K562 (cell line): ENCODE measurements at regions not wholly inside any gene's neighbourhood (a gene's known extent, or its start where the extent isn't known, plus 50 kb on each side); places are given as distances from the start of the nearest gene placed in this dataset.

ENCODE experiments used
- ATAC-seq: fragments of 200-7000 bp; cut with Tn5 transposase; 3 replicates; pipeline ENCODE4 v1.9.1; 2020; ENCODE audit warnings: moderate library complexity
- BruUV-seq: library from RNA; stranded (reverse); fragments of 400-500 nt; replicated peaks from 2 replicates; lab custom pipeline; 2021; lab: Mats Ljungman, UMichigan
- CTCF ChIA-PET: fragments of 300-600 bp; formaldehyde crosslinking; extraction: SDS; loops from one replicate; lab custom pipeline; 2021; ENCODE audit warnings: low intra/inter-chr PET ratio; lab: Yijun Ruan, JAX
- POLR2A ChIA-PET: fragments of 300-600, 350-650 bp; sonication (Branson Sonifier 250); formaldehyde crosslinking; extraction: SDS; loops from one replicate; lab custom pipeline; 2021; ENCODE audit warnings: antibody characterized with exemption, inconsistent platforms; lab: Yijun Ruan, JAX
- DNase-seq, 4 experiments: peaks; one replicate each; pipeline versions ENCODE4 v3.0.0 to v3.0.0-alpha.2; 2011 to 2018; ENCODE audit warnings: low spot score in 3 of 4, mixed read lengths in 3 of 4; ENCODE audit errors: extremely low read depth in 1 of 4
- FAIRE-seq: peaks from 2 replicates; lab custom pipeline; 2011; peaks lifted over from hg19 to GRCh38; lab: Jason Lieb, UNC
- H2AFZ ChIP-seq: 2 replicates; pipeline ENCODE4 v1.6.0; 2011; ENCODE audit warnings: low read depth, low read length, control low read depth, inconsistent platforms
- H3K27ac ChIP-seq: fragments of 200-600 bp; 3 replicates; pipeline ENCODE4 v1.8.0; 2011; ENCODE audit warnings: low read depth, mild to moderate bottlenecking, control low read depth, inconsistent platforms, low read length, moderate library complexity, mixed read lengths; ENCODE audit errors: extremely low read depth
- H3K27me3 ChIP-seq, 2 experiments: fragments of 300-600 bp in 1 of 2; 2 replicates in 1 of 2; 3 replicates in 1 of 2; pipeline versions ENCODE4 v1.6.0 to v1.8.0; 2011; ENCODE audit warnings: inconsistent platforms in 2 of 2, low read length in 2 of 2, mild to moderate bottlenecking in 1 of 2, mixed read lengths in 1 of 2, moderate library complexity in 1 of 2; ENCODE audit not compliant: control insufficient read depth in 2 of 2, insufficient read depth in 2 of 2
- H3K36me3 ChIP-seq: fragments of 300-600 bp; 3 replicates; pipeline ENCODE4 v1.8.0; 2011; ENCODE audit warnings: mild to moderate bottlenecking, low read length, inconsistent platforms; ENCODE audit not compliant: control insufficient read depth, insufficient read depth
- H3K4me1 ChIP-seq, 2 experiments: fragments of 200-600 bp in 1 of 2; replicated peaks in 1 of 2; 2 replicates in 1 of 2; 3 replicates in 1 of 2; pipeline versions ENCODE4 v1.5.1 to v1.8.0; 2011; ENCODE audit warnings: inconsistent platforms in 2 of 2, low read length in 2 of 2, mild to moderate bottlenecking in 1 of 2, mixed read lengths in 1 of 2, moderate library complexity in 1 of 2; ENCODE audit not compliant: control insufficient read depth in 2 of 2, insufficient read depth in 2 of 2
- H3K4me2 ChIP-seq: 2 replicates; pipeline ENCODE4 v1.6.1; 2011; ENCODE audit warnings: low read length, control low read depth, inconsistent platforms, mixed read lengths; ENCODE audit not compliant: insufficient read depth
- H3K4me3 ChIP-seq: fragments of 200-600 bp; sonication (generic), shearing (Covaris generic); 2 replicates; pipeline ENCODE4 v1.5.1; 2016; ENCODE audit warnings: control low read depth, inconsistent platforms
- H3K79me2 ChIP-seq: fragments of 200-600 bp; 3 replicates; pipeline ENCODE4 v1.8.0; 2011; ENCODE audit warnings: low read length, inconsistent platforms; ENCODE audit not compliant: control insufficient read depth, insufficient read depth
- H3K9ac ChIP-seq, 2 experiments: 2 replicates each; pipeline versions ENCODE4 v1.6.0 to v1.6.1; 2011; ENCODE audit warnings: low read depth in 2 of 2, low read length in 2 of 2, control low read depth in 1 of 2, inconsistent platforms in 1 of 2, mild to moderate bottlenecking in 1 of 2, mixed read lengths in 1 of 2; ENCODE audit not compliant: insufficient read depth in 1 of 2
- H3K9me1 ChIP-seq: one replicate; pipeline ENCODE4 v1.6.0; 2011; ENCODE audit warnings: inconsistent platforms, mild to moderate bottlenecking, low read length, moderate library complexity; ENCODE audit not compliant: control insufficient read depth, insufficient read depth
- H3K9me3 ChIP-seq: replicated peaks from 2 replicates; pipeline ENCODE4 v1.5.1; 2011; ENCODE audit warnings: low read depth, low read length, inconsistent platforms; ENCODE audit not compliant: control insufficient read depth, insufficient read depth
- H4K20me1 ChIP-seq: replicated peaks from 2 replicates; pipeline ENCODE4 v1.6.1; 2011; ENCODE audit warnings: low read length, inconsistent platforms, mixed read lengths; ENCODE audit not compliant: control insufficient read depth, insufficient read depth
- CEBPG ChIP-seq, 3 experiments: fragments of 200-800 bp in 1 of 3; sonication (Bioruptor generic) in 1 of 3; sonication (generic) in 1 of 3; formaldehyde crosslinking in 1 of 3; IDR thresholded peaks in 2 of 3; conservative IDR thresholded peaks in 1 of 3; 2 replicates each; pipeline versions ENCODE4 v1.6.1 to v1.8.0; 2016 to 2022; ENCODE audit warnings: missing compliant biosample characterization in 2 of 3, missing genetic modification characterization in 2 of 3, mild to moderate bottlenecking in 1 of 3, missing genetic modification reagents in 1 of 3
- FUS ChIP-seq: fragments of 200-400 bp; formaldehyde crosslinking; optimal IDR thresholded peaks from 2 replicates; pipeline ENCODE3; 2017; ENCODE audit warnings: low read depth, low read length
- PHF8 ChIP-seq: fragments of 200-600 bp; sonication (generic); IDR thresholded peaks from 2 replicates; pipeline ENCODE4 v1.6.1; 2012; ENCODE audit warnings: mixed run types, mild to moderate bottlenecking, inconsistent platforms, low read length, moderate library complexity, borderline replicate concordance
- PML ChIP-seq: IDR thresholded peaks from 2 replicates; pipeline ENCODE4 v1.6.1; 2012; ENCODE audit warnings: low read length, inconsistent platforms
- SETDB1 ChIP-seq: IDR thresholded peaks from one replicate; pipeline ENCODE4 v1.6.1; 2012; ENCODE audit warnings: low read length, control low read depth, inconsistent platforms
- ZNF395 ChIP-seq: fragments of 200-800 bp; sonication (Bioruptor generic); IDR thresholded peaks from 2 replicates; pipeline ENCODE4 v1.6.1; 2017; ENCODE audit warnings: missing genetic modification characterization, missing compliant biosample characterization
- WGBS: fragments of 100-300 bp; shearing (Covaris generic); methylation state at CpG from one replicate; pipeline ENCODE4 v1.1.6; 2016; ENCODE audit warnings: low coverage, mixed read lengths; ENCODE audit not compliant: insufficient coverage; ENCODE audit errors: missing lambda C conversion rate; 5-methylcytosine and 5-hydroxymethylcytosine counted together
- in situ Hi-C: fragments of 300-500 bp; cut with MboI; formaldehyde crosslinking; loops from 4 replicates; pipeline ENCODE4 v1.15.0; 2018; ENCODE audit warnings: inconsistent platforms, mixed read lengths
- intact Hi-C: fragments of 100-400 bp; cut with micrococcal nuclease; formaldehyde crosslinking; loops from 2 replicates; pipeline ENCODE4 v1.14.2; 2022

DNA sequence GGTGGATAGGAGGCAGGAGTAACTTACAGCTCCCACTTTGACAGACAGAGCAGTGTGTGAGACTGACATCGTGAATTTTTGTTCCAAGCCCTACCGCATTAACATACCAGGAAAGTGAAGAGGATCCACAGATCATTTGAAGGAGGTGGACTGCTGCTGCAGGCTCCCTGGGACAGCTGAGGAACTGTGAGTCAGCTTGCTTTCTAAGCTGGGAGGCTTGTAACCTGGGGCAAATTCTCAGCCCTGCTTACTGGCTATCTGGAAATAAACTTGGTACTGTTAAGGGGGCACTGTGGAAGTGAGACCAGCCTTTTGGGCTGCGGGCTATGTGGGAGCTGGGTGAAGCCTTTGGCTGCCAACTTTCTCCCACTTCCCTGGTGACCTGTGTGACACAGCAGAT, 1202.5 kb downstream of the DNAJB9 start:
- in situ Hi-C loops (loop anchor here (10.0 kb wide), 1 partner anchor 63 kb away; no protein-coding TSS in a partner anchor), intact Hi-C loops (no loop called here)
- no peak overlapping the region for H3K9ac ChIP-seq
- H3K4me3 ChIP-seq = no peak overlapping the region
- ChIA-PET CTCF (no interaction called here), POLR2A (no interaction called here)
- ATAC-seq = no peak
- DNase-seq = no peak
- H4K20me1 ChIP-seq = no peaks in the 10 kb centered on the region
- peaks cover 5% of the 10 kb centered on the region for H3K9me3 ChIP-seq
- H2AFZ ChIP-seq = no peak overlapping the region
- H3K27me3 ChIP-seq = no peaks in the 10 kb centered on the region
- H3K4me1 ChIP-seq = no peaks in the 10 kb centered on the region
- FAIRE-seq = no peak
- no peaks in the 10 kb centered on the region for H3K9me1 ChIP-seq
- H3K36me3 ChIP-seq = no peaks in the 10 kb centered on the region
- H3K79me2 ChIP-seq = no peaks in the 10 kb centered on the region
- BruUV-seq = no TSS peak
- TF ChIP-seq ZNF395 (CRISPR knock-in tag) (no peak), PML (no peak), PHF8 (no peak), CEBPG (CRISPR knock-in tag; IDR thresholded peaks at IDR 0.05) (no peak), CEBPG (tag; conservative IDR thresholded peaks at IDR 0.05 in 1 of 2, IDR thresholded peaks at IDR 0.05 in 1 of 2) (no peak), FUS (no peak), SETDB1 (no peak)
- TF ChIP-seq, all 486 proteins: peak for 0
- no peak overlapping the region for H3K4me2 ChIP-seq
- 1% methylated on average over 3 of the region's 3 CpGs for WGBS
- H3K27ac ChIP-seq = no peak overlapping the region
